Stomach (tissue), 8 donors: ENCODE measurements at regions not wholly inside any gene's neighbourhood (a gene's known extent, or its start where the extent isn't known, plus 50 kb on each side); places are given as distances from the start of the nearest gene placed in this dataset.

Experiments used
- DNase-seq, 2 donors: peaks; one replicate each; pipeline versions ENCODE4 v3.0.0 to v3.0.0-alpha.2; 2013 to 2019
- H3K27ac ChIP-seq, 5 donors: fragments of 200-600 bp in 4 of 5; sonication (generic) in 4 of 5; one replicate each; pipeline ENCODE4 v1.5.1; 2013 to 2019; ENCODE audit warnings: mild to moderate bottlenecking in 1 of 5, moderate library complexity in 1 of 5
- H3K27me3 ChIP-seq, 3 donors: fragments of 200-600 bp; sonication (generic); one replicate each; pipeline ENCODE4 v1.5.1; 2017 to 2019; ENCODE audit warnings: mixed run types in 1 of 3
- H3K36me3 ChIP-seq, 4 donors: fragments of 200-600 bp; sonication (generic); 1 replicate in 3 of 4; 2 replicates in 1 of 4; pipeline ENCODE4 v1.5.1; 2016 to 2019
- H3K4me1 ChIP-seq, 4 donors: fragments of 200-600 bp; sonication (generic); one replicate each; pipeline ENCODE4 v1.5.1; 2016 to 2019
- H3K4me3 ChIP-seq, 4 donors: fragments of 200-600 bp; sonication (generic) in 3 of 4; one replicate each; pipeline ENCODE4 v1.5.1; 2016 to 2019; ENCODE audit warnings: mild to moderate bottlenecking in 1 of 4
- H3K9me3 ChIP-seq, 4 donors: fragments of 200-600 bp; sonication (generic); one replicate each; pipeline ENCODE4 v1.5.1; 2016 to 2019
- CTCF ChIP-seq, 7 experiments: fragments of 450-650 bp in 4 of 7; fragments of 200-600 bp in 3 of 7; sonication (generic) in 3 of 7; IDR thresholded peaks; one replicate each; pipeline ENCODE4 v1.5.1; 2016 to 2019; ENCODE audit warnings: antibody characterized with exemption in 7 of 7, control low read depth in 2 of 7, mild to moderate bottlenecking in 1 of 7
- EP300 ChIP-seq: sonication (generic); formaldehyde crosslinking; IDR thresholded peaks from one replicate; pipeline ENCODE4 v1.6.1; 2017; ENCODE audit warnings: antibody characterized with exemption
- POLR2A ChIP-seq, 4 donors: fragments of 450-650 bp; IDR thresholded peaks; one replicate each; pipeline ENCODE4 v1.6.1; 2016; ENCODE audit warnings: antibody characterized with exemption in 4 of 4, control low read depth in 2 of 4, mild to moderate bottlenecking in 1 of 4, moderate library complexity in 1 of 4
- POLR2AphosphoS5 ChIP-seq, 3 donors: sonication (generic); formaldehyde crosslinking; IDR thresholded peaks; one replicate each; pipeline ENCODE4 v1.6.1; 2016; ENCODE audit warnings: antibody characterized with exemption in 3 of 3
- WGBS, 5 donors: extraction: QIAGEN DNeasy Blood & Tissue Kit in 3 of 5; methylation state at CpG; one replicate each; pipeline versions ENCODE4 v1.1.5 to v1.1.7; 2013 to 2018; 5-methylcytosine and 5-hydroxymethylcytosine counted together
- intact Hi-C: fragments of 100-400 bp; cut with DNase I; formaldehyde crosslinking; loops from one replicate; pipeline ENCODE4 v1.15.1; 2023; ENCODE audit warnings: low total_unique reads
- donor health status: healthy with polysubstance abuse.
- donor health status: Bipolar disorder and iron deficiency.
- donor health status: healthy.

GRCh38 chr10:113300617-113301016 is 252.2 kb upstream of the HABP2 start:
- intact Hi-C loops = no loop called here

GRCh38 chr10:113301342-113301984 is 251.4 kb upstream of the HABP2 start:
- H3K36me3 ChIP-seq = no peaks in the 10 kb centered on the region
- no peaks in the 10 kb centered on the region for H3K4me1 ChIP-seq
- 81 to 89% (median 86%) methylated on average over 7 of the region's 7 CpGs for WGBS, 5 donors
- intact Hi-C loops = no loop called here
- H3K9me3 ChIP-seq = no peaks in the 10 kb centered on the region
- DNase-seq = no peak
- peaks cover 0 to 4% (median 0%) of the 10 kb centered on the region in 3 donors for H3K27me3 ChIP-seq
- TF ChIP-seq POLR2AphosphoS5 (IDR thresholded peaks at IDR 0.05) = no peak
- no peak for TF ChIP-seq CTCF (IDR thresholded peaks at IDR 0.05)
- no peak for TF ChIP-seq EP300
- TF ChIP-seq POLR2A (IDR thresholded peaks at IDR 0.05) = no peak
- no peak overlapping the region for H3K27ac ChIP-seq
- H3K4me3 ChIP-seq = no peak overlapping the region

More at GRCh38 chr10:113300617-113301016, 252.2 kb upstream of the HABP2 start:
- Histone ChIP-seq H3K4me1 (no peaks in the 10 kb centered on the region), H3K4me3 (no peak overlapping the region), H3K36me3 (no peaks in the 10 kb centered on the region), H3K27me3 (peaks cover 0 to 4% (median 0%) of the 10 kb centered on the region in 3 donors), H3K27ac (no peak overlapping the region), H3K9me3 (no peaks in the 10 kb centered on the region)
- no peak for DNase-seq
- WGBS, 5 donors = 70 to 81% (median 79%) methylated on average over 3 of the region's 3 CpGs
- TF ChIP-seq EP300 (no peak), CTCF (IDR thresholded peaks at IDR 0.05) (no peak), POLR2AphosphoS5 (IDR thresholded peaks at IDR 0.05) (no peak), POLR2A (IDR thresholded peaks at IDR 0.05) (no peak)

GRCh38 chr10:113302062-113302461 is 250.8 kb upstream of the HABP2 start:
- intact Hi-C loops = no loop called here
- H3K4me1 ChIP-seq = no peaks in the 10 kb centered on the region
- TF ChIP-seq EP300 (no peak), CTCF (IDR thresholded peaks at IDR 0.05) (no peak), POLR2A (IDR thresholded peaks at IDR 0.05) (no peak), POLR2AphosphoS5 (IDR thresholded peaks at IDR 0.05) (no peak)
- H3K4me3 ChIP-seq = no peak overlapping the region
- no peak for DNase-seq
- H3K9me3 ChIP-seq = no peaks in the 10 kb centered on the region
- H3K27ac ChIP-seq = no peak overlapping the region
- no peaks in the 10 kb centered on the region for H3K36me3 ChIP-seq
- 77 to 86% (median 80%) methylated on average over 3 of the region's 3 CpGs for WGBS, 5 donors
- peaks cover 0 to 4% (median 0%) of the 10 kb centered on the region in 3 donors for H3K27me3 ChIP-seq

DNA sequence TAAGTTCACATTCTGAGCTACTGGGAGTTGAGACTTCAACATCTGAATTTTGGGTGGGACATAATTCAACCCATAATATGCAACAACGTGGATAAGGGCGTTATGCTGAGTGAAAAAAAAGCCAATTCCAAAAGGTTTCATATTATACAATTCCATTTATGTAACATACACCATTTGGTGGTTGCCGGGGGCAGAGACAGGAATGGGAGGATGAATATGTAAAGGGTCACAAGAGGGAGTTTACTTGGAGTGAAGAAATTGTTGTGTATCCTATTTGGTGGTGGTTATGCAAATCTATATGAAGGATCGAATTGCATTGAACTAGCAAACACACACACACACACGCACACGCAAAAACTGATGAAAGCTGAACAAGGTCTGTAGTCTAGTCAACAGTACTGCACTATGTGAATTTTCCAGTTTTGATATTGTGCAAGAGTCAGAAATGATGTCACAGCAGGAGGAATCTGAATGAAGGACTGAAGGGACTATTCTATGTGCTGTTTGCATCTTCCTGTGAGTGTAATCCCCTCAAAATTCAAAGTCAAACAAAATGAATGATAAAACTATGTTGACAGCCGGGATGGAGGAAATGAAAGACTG is 249.2 kb upstream of the HABP2 start:
- Histone ChIP-seq H3K4me3 (no peak overlapping the region), H3K9me3 (no peaks in the 10 kb centered on the region), H3K27ac (no peak overlapping the region), H3K27me3 (peaks cover 0 to 4% (median 0%) of the 10 kb centered on the region in 3 donors), H3K36me3 (no peaks in the 10 kb centered on the region), H3K4me1 (no peaks in the 10 kb centered on the region)
- TF ChIP-seq POLR2AphosphoS5 (IDR thresholded peaks at IDR 0.05) (no peak), EP300 (no peak), CTCF (IDR thresholded peaks at IDR 0.05) (no peak), POLR2A (IDR thresholded peaks at IDR 0.05) (no peak)
- 70 to 85% (median 83%) methylated on average over 7 of the region's 7 CpGs for WGBS, 5 donors
- no peak for DNase-seq
- intact Hi-C loops = no loop called here
